Rectal smooth muscle tissue (tissue), 1 donor: ENCODE measurements at regions not wholly inside any gene's neighbourhood (a gene's known extent, or its start where the extent isn't known, plus 50 kb on each side); places are given as distances from the start of the nearest gene placed in this dataset.

ENCODE experiments used
- H3K27ac ChIP-seq: one replicate; pipeline ENCODE4 v1.7.0; 2013; ENCODE audit warnings: low read depth, low read length, inconsistent platforms
- H3K27me3 ChIP-seq: one replicate; pipeline ENCODE4 v1.7.0; 2013; ENCODE audit warnings: low read length; ENCODE audit not compliant: control insufficient read depth, insufficient read depth
- H3K36me3 ChIP-seq: one replicate; pipeline ENCODE4 v1.7.0; 2013; ENCODE audit warnings: low read length; ENCODE audit not compliant: control insufficient read depth, insufficient read depth
- H3K4me1 ChIP-seq: one replicate; pipeline ENCODE4 v1.7.0; 2013; ENCODE audit warnings: low read length; ENCODE audit not compliant: control insufficient read depth, insufficient read depth
- H3K4me3 ChIP-seq: one replicate; pipeline ENCODE4 v1.7.0; 2013; ENCODE audit warnings: low read length
- H3K9ac ChIP-seq: one replicate; pipeline ENCODE4 v1.7.0; 2013; ENCODE audit warnings: low read length

- no peaks in the 10 kb centered on the region for H3K27me3 ChIP-seq
These were observed 329.7 kb upstream of the ST6GAL2 start for GRCh38 chr2:107215401-107216350.

GRCh38 chr2:107218208-107218607 lies 332.2 kb upstream of the ST6GAL2 start:
- Histone ChIP-seq H3K4me1 (no peaks in the 10 kb centered on the region), H3K27ac (no peak overlapping the region), H3K36me3 (no peaks in the 10 kb centered on the region), H3K9ac (no peak overlapping the region), H3K27me3 (no peaks in the 10 kb centered on the region), H3K4me3 (no peak overlapping the region)

More at GRCh38 chr2:107215401-107216350, 329.7 kb upstream of the ST6GAL2 start:
- Histone ChIP-seq H3K9ac (no peak overlapping the region), H3K36me3 (no peaks in the 10 kb centered on the region), H3K27ac (no peak overlapping the region), H3K4me3 (no peak overlapping the region), H3K4me1 (no peaks in the 10 kb centered on the region)

GRCh38 chr2:107222466-107222865 lies 336.5 kb upstream of the ST6GAL2 start:
- Histone ChIP-seq H3K4me3 (no peak overlapping the region), H3K9ac (no peak overlapping the region), H3K27me3 (no peaks in the 10 kb centered on the region)

GRCh38 chr2:107235491-107236254 lies 349.7 kb upstream of the ST6GAL2 start:
- Histone ChIP-seq H3K36me3 (no peaks in the 10 kb centered on the region), H3K4me1 (no peaks in the 10 kb centered on the region)

More at GRCh38 chr2:107222466-107222865, 336.5 kb upstream of the ST6GAL2 start:
- Histone ChIP-seq H3K36me3 (no peaks in the 10 kb centered on the region), H3K4me1 (no peaks in the 10 kb centered on the region), H3K27ac (no peak overlapping the region)

GRCh38 chr2:107242811-107243210 lies 356.8 kb upstream of the ST6GAL2 start:
- Histone ChIP-seq H3K27ac (no peak overlapping the region), H3K36me3 (no peaks in the 10 kb centered on the region), H3K4me3 (no peak overlapping the region), H3K9ac (no peak overlapping the region), H3K4me1 (no peaks in the 10 kb centered on the region), H3K27me3 (no peaks in the 10 kb centered on the region)

More at GRCh38 chr2:107235491-107236254, 349.7 kb upstream of the ST6GAL2 start:
- no peak overlapping the region for H3K9ac ChIP-seq
- no peak overlapping the region for H3K27ac ChIP-seq
- no peak overlapping the region for H3K4me3 ChIP-seq
- no peaks in the 10 kb centered on the region for H3K27me3 ChIP-seq

GRCh38 chr2:107248932-107249331 lies 363.0 kb upstream of the ST6GAL2 start:
- Histone ChIP-seq H3K4me3 (no peak overlapping the region), H3K36me3 (no peaks in the 10 kb centered on the region), H3K4me1 (no peaks in the 10 kb centered on the region), H3K27me3 (no peaks in the 10 kb centered on the region), H3K27ac (no peak overlapping the region), H3K9ac (no peak overlapping the region)

GRCh38 chr2:107255744-107256143 lies 369.8 kb upstream of the ST6GAL2 start:
- Histone ChIP-seq H3K36me3 (no peaks in the 10 kb centered on the region), H3K27me3 (no peaks in the 10 kb centered on the region), H3K9ac (no peak overlapping the region), H3K4me1 (no peaks in the 10 kb centered on the region), H3K4me3 (no peak overlapping the region), H3K27ac (no peak overlapping the region)

GRCh38 chr2:107258531-107259407 lies 372.8 kb upstream of the ST6GAL2 start:
- H3K27ac ChIP-seq, result no peak overlapping the region
- H3K9ac ChIP-seq, result no peak overlapping the region
- no peaks in the 10 kb centered on the region for H3K36me3 ChIP-seq
- no peaks in the 10 kb centered on the region for H3K27me3 ChIP-seq
- H3K4me1 ChIP-seq, result no peaks in the 10 kb centered on the region
- no peak overlapping the region for H3K4me3 ChIP-seq

- no peaks in the 10 kb centered on the region for H3K4me1 ChIP-seq
- no peaks in the 10 kb centered on the region for H3K27me3 ChIP-seq
- H3K27ac ChIP-seq, result no peak overlapping the region
- H3K36me3 ChIP-seq, result no peaks in the 10 kb centered on the region
- no peak overlapping the region for H3K4me3 ChIP-seq
- H3K9ac ChIP-seq, result no peak overlapping the region
These were observed 373.6 kb upstream of the ST6GAL2 start for GRCh38 chr2:107259408-107260195.

- Histone ChIP-seq H3K4me3 (no peak overlapping the region), H3K4me1 (no peaks in the 10 kb centered on the region), H3K9ac (no peak overlapping the region), H3K36me3 (no peaks in the 10 kb centered on the region), H3K27me3 (no peaks in the 10 kb centered on the region), H3K27ac (no peak overlapping the region)
These were observed 377.7 kb upstream of the ST6GAL2 start for GRCh38 chr2:107263628-107264027.

- Histone ChIP-seq H3K4me1 (no peaks in the 10 kb centered on the region), H3K27ac (no peak overlapping the region), H3K4me3 (no peak overlapping the region), H3K9ac (no peak overlapping the region), H3K27me3 (no peaks in the 10 kb centered on the region), H3K36me3 (no peaks in the 10 kb centered on the region)
These were observed 378.2 kb upstream of the ST6GAL2 start for GRCh38 chr2:107264184-107264583.
